ENCODE measurements at regions not wholly inside any gene's neighbourhood (a gene's known extent, or its start where the extent isn't known, plus 50 kb on each side); places are given as distances from the start of the nearest gene placed in this dataset.

- no peak for TF ChIP-seq CTCF (conservative IDR thresholded peaks at IDR 0.05)
- H3K27ac ChIP-seq: no peak overlapping the region
Measured at GRCh38 chr14:58876608-58877007, 238.8 kb downstream of the DACT1 start.

GRCh38 chr14:58878439-58879139 is 240.8 kb downstream of the DACT1 start:
- H3K27ac ChIP-seq: no peak overlapping the region
- no peak for TF ChIP-seq CTCF (conservative IDR thresholded peaks at IDR 0.05)

- no peak for TF ChIP-seq CTCF (conservative IDR thresholded peaks at IDR 0.05)
- no peak overlapping the region for H3K27ac ChIP-seq
Measured at GRCh38 chr14:58881433-58881832, 243.7 kb downstream of the DACT1 start.

GRCh38 chr14:58882577-58883018 is 244.8 kb downstream of the DACT1 start:
- no peak overlapping the region for H3K27ac ChIP-seq
- TF ChIP-seq CTCF (conservative IDR thresholded peaks at IDR 0.05): no peak

- H3K27ac ChIP-seq: no peak overlapping the region
- TF ChIP-seq CTCF (conservative IDR thresholded peaks at IDR 0.05): no peak; the same call in 1 of the 2 replicates
Measured at GRCh38 chr14:58884442-58884841, 246.7 kb downstream of the DACT1 start.

- no peak for TF ChIP-seq CTCF (conservative IDR thresholded peaks at IDR 0.05)
Measured at GRCh38 chr14:58887931-58888330, 250.2 kb downstream of the DACT1 start.

GRCh38 chr14:58898655-58899316 is 261.0 kb downstream of the DACT1 start:
- no peak overlapping the region for H3K27ac ChIP-seq
- no peak for TF ChIP-seq CTCF (conservative IDR thresholded peaks at IDR 0.05)

More at GRCh38 chr14:58887931-58888330, 250.2 kb downstream of the DACT1 start:
- H3K27ac ChIP-seq: no peak overlapping the region

Data from VCaP (cell line).